C4-2B (cell line): ENCODE measurements at regions not wholly inside any gene's neighbourhood (a gene's known extent, or its start where the extent isn't known, plus 50 kb on each side); places are given as distances from the start of the nearest gene placed in this dataset.

Experiments
- ZFX ChIP-seq: fragments of 450-650 bp; IDR thresholded peaks from 2 replicates; pipeline ENCODE4 v1.6.1; 2017
- TF ChIP-seq, protein P1 (sequence below): fragments of 450-650 bp; conservative IDR thresholded peaks from 2 replicates; pipeline ENCODE4 v1.5.1; 2017; ENCODE audit warnings: mild to moderate bottlenecking

DNA sequence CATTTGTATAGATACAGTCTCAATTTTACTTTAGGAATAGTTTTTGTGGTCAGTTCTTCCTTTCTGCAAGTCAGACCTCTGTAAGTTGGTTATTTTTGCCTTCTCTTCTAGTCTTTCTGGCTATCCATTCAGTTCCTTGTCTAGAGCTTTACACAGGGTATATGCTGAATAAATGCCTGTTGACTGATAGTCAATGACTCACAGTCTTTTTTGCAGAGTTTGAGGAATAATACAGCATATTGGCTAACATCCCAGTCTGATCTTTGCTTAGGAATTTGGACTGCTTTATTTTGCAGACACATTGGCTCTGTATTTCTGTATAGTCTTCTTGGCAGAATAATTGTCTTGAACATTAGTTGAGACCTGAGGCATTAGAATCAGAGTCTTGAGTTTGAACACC lies 132.4 kb downstream of the MAGEC1 start:
- no peak for TF ChIP-seq ZFX
- TF ChIP-seq, protein P1, sequence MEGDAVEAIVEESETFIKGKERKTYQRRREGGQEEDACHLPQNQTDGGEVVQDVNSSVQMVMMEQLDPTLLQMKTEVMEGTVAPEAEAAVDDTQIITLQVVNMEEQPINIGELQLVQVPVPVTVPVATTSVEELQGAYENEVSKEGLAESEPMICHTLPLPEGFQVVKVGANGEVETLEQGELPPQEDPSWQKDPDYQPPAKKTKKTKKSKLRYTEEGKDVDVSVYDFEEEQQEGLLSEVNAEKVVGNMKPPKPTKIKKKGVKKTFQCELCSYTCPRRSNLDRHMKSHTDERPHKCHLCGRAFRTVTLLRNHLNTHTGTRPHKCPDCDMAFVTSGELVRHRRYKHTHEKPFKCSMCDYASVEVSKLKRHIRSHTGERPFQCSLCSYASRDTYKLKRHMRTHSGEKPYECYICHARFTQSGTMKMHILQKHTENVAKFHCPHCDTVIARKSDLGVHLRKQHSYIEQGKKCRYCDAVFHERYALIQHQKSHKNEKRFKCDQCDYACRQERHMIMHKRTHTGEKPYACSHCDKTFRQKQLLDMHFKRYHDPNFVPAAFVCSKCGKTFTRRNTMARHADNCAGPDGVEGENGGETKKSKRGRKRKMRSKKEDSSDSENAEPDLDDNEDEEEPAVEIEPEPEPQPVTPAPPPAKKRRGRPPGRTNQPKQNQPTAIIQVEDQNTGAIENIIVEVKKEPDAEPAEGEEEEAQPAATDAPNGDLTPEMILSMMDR: no peak
